Hepatocyte (in vitro differentiated cells): ENCODE measurements at regions not wholly inside any gene's neighbourhood (a gene's known extent, or its start where the extent isn't known, plus 50 kb on each side); places are given as distances from the start of the nearest gene placed in this dataset.

Experiments
- CTCF ChIP-seq: fragments of 200-600 bp; sonication (generic); IDR thresholded peaks from 2 replicates; pipeline ENCODE4 v1.5.1; 2016; ENCODE audit warnings: antibody characterized with exemption, mild to moderate bottlenecking; ENCODE audit not compliant: poor library complexity
- EZH2phosphoT487 ChIP-seq: fragments of 200-600 bp; sonication (generic); IDR thresholded peaks from one replicate; pipeline ENCODE4 v1.6.1; 2018; ENCODE audit warnings: antibody characterized with exemption, mild to moderate bottlenecking, low read depth, moderate library complexity; ENCODE audit not compliant: unreplicated experiment, severe bottlenecking

DNA sequence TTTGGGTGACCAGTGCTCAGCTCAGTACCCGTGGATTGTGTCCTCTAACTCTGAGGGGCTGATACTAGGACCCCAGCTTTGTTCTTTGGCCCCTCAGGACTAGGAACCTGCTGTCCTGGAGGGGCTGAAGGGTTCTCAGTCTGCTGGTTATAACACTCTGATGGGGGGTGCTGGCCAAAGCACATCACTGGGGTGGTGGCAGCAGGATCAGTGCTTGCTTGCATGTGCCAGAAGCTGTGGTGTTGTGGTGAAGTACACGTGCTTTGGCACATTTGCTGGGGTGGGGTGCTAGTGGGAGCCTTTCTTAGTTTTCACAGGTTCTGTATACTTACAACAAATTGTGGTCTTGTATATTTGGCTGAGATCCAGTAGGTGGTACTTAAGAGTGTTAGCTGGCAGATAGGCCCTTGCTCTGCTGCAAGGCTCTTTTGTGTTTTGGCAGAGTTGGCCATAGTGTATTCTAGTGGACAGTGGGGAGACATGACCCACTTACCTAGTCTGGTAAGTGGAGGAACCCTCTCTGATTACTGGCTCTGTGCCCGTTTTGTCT is 344.3 kb downstream of the EDEM1 start:
- TF ChIP-seq CTCF (no peak), EZH2phosphoT487 (no peak)
